GM12891 (cell line): ENCODE measurements at regions not wholly inside any gene's neighbourhood (a gene's known extent, or its start where the extent isn't known, plus 50 kb on each side); places are given as distances from the start of the nearest gene placed in this dataset.

Source experiments
- DNase-seq: peaks from one replicate; pipeline ENCODE4 v3.0.0; 2011; ENCODE audit warnings: low spot score; ENCODE audit not compliant: insufficient read length
- FAIRE-seq: peaks from 2 replicates; lab custom pipeline; 2011; peaks lifted over from hg19 to GRCh38; lab: Jason Lieb, UNC
- PAX5 ChIP-seq: IDR thresholded peaks from 2 replicates; pipeline ENCODE4 v1.6.1; 2011; ENCODE audit warnings: low read length, moderate library complexity, mild to moderate bottlenecking; ENCODE audit not compliant: insufficient read depth, severe bottlenecking
- POLR2A ChIP-seq: IDR thresholded peaks from 2 replicates; pipeline ENCODE4 v1.6.1; 2011; ENCODE audit warnings: low read depth, low read length, control low read depth
- POLR2AphosphoS5 ChIP-seq: IDR thresholded peaks from 2 replicates; pipeline ENCODE4 v1.6.1; 2011; ENCODE audit warnings: low read depth, low read length, control low read depth
- POU2F2 ChIP-seq: IDR thresholded peaks from 2 replicates; pipeline ENCODE4 v1.6.1; 2011; ENCODE audit warnings: low read depth, mild to moderate bottlenecking, control low read depth, low read length, moderate library complexity
- SPI1 ChIP-seq: IDR thresholded peaks from 2 replicates; pipeline ENCODE4 v1.6.1; 2011; ENCODE audit warnings: low read depth, low read length, control low read depth
- TAF1 ChIP-seq: IDR thresholded peaks from 2 replicates; pipeline ENCODE4 v1.6.1; 2011; ENCODE audit warnings: low read depth, low read length, control low read depth

GRCh38 chr10:124177180-124177518 lies 83.8 kb upstream of the CHST15 start:
- no peak for TF ChIP-seq POLR2AphosphoS5
- no peak for TF ChIP-seq POU2F2
- no peak for TF ChIP-seq PAX5
- no peak for TF ChIP-seq SPI1
- no peak for TF ChIP-seq TAF1
- TF ChIP-seq POLR2A = no peak
- FAIRE-seq (no peak), DNase-seq (no peak)

GRCh38 chr10:124176349-124177179 lies 83.2 kb upstream of the CHST15 start:
- no peak for TF ChIP-seq TAF1
- FAIRE-seq (no peak), DNase-seq (no peak)

GRCh38 chr10:124175701-124176348 lies 82.4 kb upstream of the CHST15 start:
- FAIRE-seq = no peak

GRCh38 chr10:124174673-124175645 lies 81.6 kb upstream of the CHST15 start:
- TF ChIP-seq POLR2A (no peak), TAF1 (no peak), PAX5 (no peak)
- DNase-seq (no peak), FAIRE-seq (no peak)

More at GRCh38 chr10:124175701-124176348, 82.4 kb upstream of the CHST15 start:
- TF ChIP-seq POLR2AphosphoS5 (no peak), TAF1 (no peak), PAX5 (no peak), POLR2A (no peak), SPI1 (no peak), POU2F2 (no peak)
- no peak for DNase-seq

- DNase-seq = no peak
- no peak for FAIRE-seq
- TF ChIP-seq PAX5 (no peak), POLR2A (no peak), SPI1 (no peak), POU2F2 (no peak), TAF1 (no peak), POLR2AphosphoS5 (no peak)
Measured at GRCh38 chr10:124174071-124174566, 80.7 kb upstream of the CHST15 start.

GRCh38 chr10:124173298-124173900 lies 80.0 kb upstream of the CHST15 start:
- FAIRE-seq = no peak
- no peak for TF ChIP-seq PAX5
- TF ChIP-seq SPI1 = no peak
- no peak for TF ChIP-seq TAF1
- no peak for TF ChIP-seq POU2F2
- TF ChIP-seq POLR2AphosphoS5 = no peak
- TF ChIP-seq POLR2A = no peak
- no peak for DNase-seq

- DNase-seq (no peak), FAIRE-seq (no peak)
- no peak for TF ChIP-seq PAX5
- TF ChIP-seq POLR2A = no peak
- no peak for TF ChIP-seq POLR2AphosphoS5
- no peak for TF ChIP-seq SPI1
- TF ChIP-seq TAF1 = no peak
- TF ChIP-seq POU2F2 = no peak
Measured at GRCh38 chr10:124172181-124172916, 79.0 kb upstream of the CHST15 start.

- FAIRE-seq (no peak), DNase-seq (no peak)
- TF ChIP-seq POU2F2 (no peak), PAX5 (no peak), POLR2A (no peak), SPI1 (no peak), POLR2AphosphoS5 (no peak), TAF1 (no peak)
Measured at GRCh38 chr10:124171561-124171960, 78.2 kb upstream of the CHST15 start.

- TF ChIP-seq POLR2AphosphoS5 (no peak), POU2F2 (no peak), TAF1 (no peak), SPI1 (no peak), PAX5 (no peak), POLR2A (no peak)
- FAIRE-seq (no peak), DNase-seq (no peak)
Measured at GRCh38 chr10:124170631-124171030, 77.2 kb upstream of the CHST15 start.
